Activated CD8-positive, alpha-beta memory T cell treated with anti-CD3 and anti-CD28 coated beads for 1 hour (primary cell): ENCODE measurements at regions not wholly inside any gene's neighbourhood (a gene's known extent, or its start where the extent isn't known, plus 50 kb on each side); places are given as distances from the start of the nearest gene placed in this dataset.
"Not testable (repeated sequence)": the region's sequence is repeated elsewhere in the genome, so short reads cannot be mapped to it uniquely, and the experiment has no call there.

Source experiments
- DNase-seq, 2 donors: peaks; one replicate each; pipeline ENCODE4 v3.0.0-alpha.2; 2020; ENCODE audit warnings: low read depth in 1 of 2; ENCODE audit errors: extremely low read depth in 1 of 2

GRCh38 chr1:4164965-4165364, 264.9 kb upstream of the C1orf174 start:
- DNase-seq: no peak

- no peak for DNase-seq
Observed at GRCh38 chr1:4165686-4166300, 265.7 kb upstream of the C1orf174 start.

GRCh38 chr1:4166713-4167112, 266.6 kb upstream of the C1orf174 start:
- DNase-seq: no peak

GRCh38 chr1:4169991-4170390, 269.9 kb upstream of the C1orf174 start:
- DNase-seq: no peak

GRCh38 chr1:4170548-4171340, 270.7 kb upstream of the C1orf174 start:
- DNase-seq: no peak

- no peak for DNase-seq
Observed at GRCh38 chr1:4171480-4172450, 271.7 kb upstream of the C1orf174 start.

GRCh38 chr1:4172644-4173599, 272.9 kb upstream of the C1orf174 start:
- DNase-seq: no peak

GRCh38 chr1:4173731-4174130, 273.7 kb upstream of the C1orf174 start:
- no peak for DNase-seq

- DNase-seq: no peak
Observed at GRCh38 chr1:4174291-4175200, 274.5 kb upstream of the C1orf174 start.

- DNase-seq: no peak
Observed at GRCh38 chr1:4175566-4176405, 275.7 kb upstream of the C1orf174 start.

- DNase-seq: no peak
Observed at GRCh38 chr1:4176841-4177240, 276.8 kb upstream of the C1orf174 start.

GRCh38 chr1:4177425-4178150, 277.5 kb upstream of the C1orf174 start:
- no peak for DNase-seq

- DNase-seq: no peak
Observed at GRCh38 chr1:4178501-4179113, 278.5 kb upstream of the C1orf174 start.

GRCh38 chr1:4179914-4180735, 280.1 kb upstream of the C1orf174 start:
- DNase-seq: no peak

- DNase-seq: not testable (repeated sequence)
Observed at GRCh38 chr1:4186486-4186885, 286.4 kb upstream of the C1orf174 start.

GRCh38 chr1:4203501-4203900, 303.4 kb upstream of the C1orf174 start:
- no peak for DNase-seq
